Stimulated activated CD4-positive, alpha-beta T cell treated with anti-CD3 and anti-CD28 coated beads, Interleukin-2, amount 100 ng/mL, for 48 hours (primary cell): ENCODE measurements at regions not wholly inside any gene's neighbourhood (a gene's known extent, or its start where the extent isn't known, plus 50 kb on each side); places are given as distances from the start of the nearest gene placed in this dataset.
"Not testable (repeated sequence)": the region's sequence is repeated elsewhere in the genome, so short reads cannot be mapped to it uniquely, and the experiment has no call there.

ENCODE experiments used
- DNase-seq, 2 donors: peaks; one replicate each; pipeline ENCODE4 v3.0.0-alpha.2; 2020

DNA sequence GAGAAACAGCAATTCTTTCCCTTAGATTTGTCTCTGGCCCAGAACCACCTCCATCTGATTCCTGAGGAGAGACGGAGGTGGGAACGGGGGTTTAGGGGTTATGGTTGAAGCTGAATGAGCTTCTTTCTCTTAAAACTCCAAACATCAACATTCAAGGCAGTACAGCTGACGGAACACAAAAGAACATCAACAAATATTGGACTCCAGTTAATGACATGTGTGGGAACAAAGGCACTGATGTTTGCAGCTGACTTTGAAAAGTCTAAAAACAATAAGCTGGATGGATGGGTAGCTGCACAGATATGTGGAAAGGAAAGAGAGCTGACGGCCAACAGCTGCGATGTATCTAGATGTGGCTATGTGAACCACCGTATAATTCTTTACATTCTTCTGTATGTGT is 256.5 kb downstream of the SOD2 start:
- no peak for DNase-seq

DNA sequence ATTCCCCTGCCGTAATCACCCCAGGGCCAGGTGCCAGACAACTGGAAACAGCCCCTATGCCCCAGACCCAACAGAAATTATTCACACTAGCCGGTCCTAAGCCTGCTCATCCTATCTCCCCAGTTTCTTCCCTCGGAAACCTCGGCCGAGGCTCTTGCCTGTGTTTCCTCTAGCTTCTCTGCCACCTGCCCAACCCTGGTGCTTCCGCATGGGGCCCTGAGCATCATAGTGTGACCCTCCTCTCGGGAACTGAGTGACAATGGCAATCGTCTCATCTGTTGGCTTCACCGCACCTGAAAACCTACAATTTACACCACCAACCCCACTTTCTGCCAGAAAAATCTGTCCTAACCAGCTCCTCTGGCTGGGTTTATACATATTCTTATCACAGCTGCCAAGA is 257.3 kb downstream of the SOD2 start:
- DNase-seq, result no peak

DNA sequence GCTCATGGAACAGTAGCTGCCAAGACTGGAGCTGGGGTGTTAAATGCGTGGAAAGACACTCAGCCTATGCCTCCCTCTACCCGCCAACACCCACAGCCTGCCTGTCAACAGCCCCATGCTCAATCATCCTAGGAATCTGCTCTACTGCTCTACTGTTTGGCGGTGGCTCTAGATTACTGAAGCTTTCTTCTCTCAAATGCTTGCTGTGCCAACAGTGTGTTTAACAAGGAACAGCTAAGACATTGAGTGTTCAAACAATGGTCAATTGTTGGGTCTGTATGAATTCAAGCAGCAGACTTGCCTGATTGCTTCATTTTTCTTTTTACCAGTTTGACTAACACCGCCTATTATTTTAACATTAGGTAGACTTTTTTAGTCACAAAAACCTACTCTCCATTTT is 258.6 kb downstream of the SOD2 start:
- DNase-seq, result no peak

DNA sequence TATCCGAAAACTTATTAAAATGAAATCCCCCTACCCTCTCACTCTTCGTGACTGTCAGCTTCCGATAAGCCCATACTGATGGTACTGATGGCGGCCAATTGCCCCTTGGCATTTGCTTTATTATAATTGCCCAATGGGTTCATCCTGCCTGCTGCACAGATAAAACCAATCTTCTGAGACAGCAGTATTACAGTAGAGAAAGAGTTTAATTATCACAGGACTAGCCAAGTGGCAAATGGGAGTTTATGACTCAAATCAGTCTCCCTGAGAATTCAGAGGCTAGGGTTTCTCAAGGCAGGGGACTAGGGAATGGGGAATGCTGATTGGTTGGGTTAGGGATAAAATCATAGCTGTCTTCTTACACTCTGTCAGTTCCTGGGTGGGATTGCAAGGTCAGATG is 259.5 kb downstream of the SOD2 start:
- no peak for DNase-seq

DNA sequence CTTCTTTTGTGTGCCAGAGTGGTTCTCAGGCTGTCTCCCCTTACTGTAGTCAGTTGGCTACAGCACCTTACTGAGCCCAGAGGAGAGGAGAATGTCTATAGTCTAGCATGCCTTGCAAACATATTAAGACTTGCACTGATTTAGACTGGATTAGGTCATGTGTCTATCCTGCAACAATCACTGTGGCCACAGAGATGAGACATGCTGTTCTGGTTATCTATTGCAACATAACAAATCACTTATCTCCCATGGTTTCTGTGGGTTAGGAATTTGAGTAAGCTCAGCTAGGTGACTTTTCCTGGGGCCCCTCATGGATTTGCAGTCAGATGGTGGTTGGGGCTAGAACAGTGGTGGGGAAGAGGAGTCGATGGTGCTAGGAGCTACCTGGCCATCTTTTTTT is 261.3 kb downstream of the SOD2 start:
- no peak for DNase-seq

DNA sequence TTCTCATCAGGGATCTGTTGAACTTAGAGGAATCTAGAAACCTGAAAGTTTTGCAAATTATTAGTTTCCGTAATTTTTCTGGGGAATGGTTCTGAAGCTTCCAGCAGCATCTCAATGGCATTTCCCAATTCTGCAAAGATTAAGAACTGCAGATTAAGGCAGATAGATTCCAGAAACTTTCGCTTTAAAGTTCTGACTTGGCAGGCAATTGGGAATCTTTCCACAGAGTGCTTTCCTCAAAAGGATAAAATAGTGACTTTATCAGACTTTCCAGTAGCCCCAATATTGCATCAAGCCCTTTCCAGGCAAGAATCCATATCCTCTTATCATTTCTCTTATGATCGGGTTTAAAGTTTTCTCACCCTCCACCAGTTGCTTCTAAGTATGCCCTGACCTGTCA is 261.1 kb downstream of the FNDC1 start:
- no peak for DNase-seq

DNA sequence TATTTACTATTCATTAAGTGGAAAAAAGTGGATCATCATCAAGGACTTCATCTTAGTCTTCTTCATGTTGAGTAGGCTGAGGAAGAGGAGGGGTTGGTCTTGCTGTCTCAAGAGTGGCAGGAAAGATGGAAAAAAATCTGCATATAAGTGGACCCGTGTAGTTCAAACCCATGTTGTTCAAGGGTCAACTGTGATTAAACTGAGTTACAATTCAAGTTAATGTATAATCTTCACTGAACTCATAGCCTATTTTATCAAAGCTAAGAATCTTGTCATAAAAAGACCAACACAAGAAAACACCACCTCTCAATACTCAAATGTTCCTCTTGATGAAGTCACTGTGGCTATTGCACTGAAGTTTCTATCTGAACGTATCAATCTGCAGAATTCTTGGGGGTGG is 260.2 kb downstream of the FNDC1 start:
- no peak for DNase-seq

DNA sequence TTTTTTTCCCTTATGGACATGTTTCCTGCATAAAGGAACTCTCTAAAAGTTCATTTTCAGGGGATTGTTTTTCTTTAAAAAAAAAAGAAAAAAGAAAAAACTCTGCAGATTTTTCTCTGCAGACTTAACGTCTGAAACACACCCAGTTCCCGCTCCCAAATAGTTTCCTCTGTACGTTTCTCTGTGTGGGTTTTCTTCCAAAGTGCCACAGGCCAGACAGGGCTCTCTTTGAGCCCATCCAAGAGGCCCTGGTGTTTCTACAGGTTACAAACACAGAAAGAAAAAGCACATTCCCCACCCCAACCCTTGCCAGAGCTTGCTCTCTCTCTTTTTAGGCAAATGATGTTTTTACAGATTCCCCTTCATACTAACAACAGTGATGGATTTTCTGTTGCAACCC is 258.6 kb downstream of the FNDC1 start:
- DNase-seq, result no peak

DNA sequence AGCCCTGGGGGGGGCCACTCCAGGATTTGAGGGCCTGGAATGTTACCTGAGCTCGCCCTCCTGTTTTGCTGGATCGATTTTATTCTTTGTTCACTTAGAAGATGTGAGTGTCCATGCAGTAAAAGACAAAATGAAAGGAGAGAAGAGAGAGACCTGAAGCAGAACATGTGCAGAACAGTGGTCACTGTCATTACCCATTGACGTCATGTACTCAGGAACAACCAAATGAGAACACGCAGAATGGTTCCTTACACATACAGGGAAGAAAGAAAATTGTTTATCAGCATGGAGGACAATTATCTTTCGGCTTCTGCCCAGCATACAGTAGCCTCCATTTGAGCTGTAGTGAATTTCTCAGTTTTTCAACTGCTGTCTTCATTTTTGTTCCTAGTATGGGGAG is 258.1 kb downstream of the FNDC1 start:
- no peak for DNase-seq

DNA sequence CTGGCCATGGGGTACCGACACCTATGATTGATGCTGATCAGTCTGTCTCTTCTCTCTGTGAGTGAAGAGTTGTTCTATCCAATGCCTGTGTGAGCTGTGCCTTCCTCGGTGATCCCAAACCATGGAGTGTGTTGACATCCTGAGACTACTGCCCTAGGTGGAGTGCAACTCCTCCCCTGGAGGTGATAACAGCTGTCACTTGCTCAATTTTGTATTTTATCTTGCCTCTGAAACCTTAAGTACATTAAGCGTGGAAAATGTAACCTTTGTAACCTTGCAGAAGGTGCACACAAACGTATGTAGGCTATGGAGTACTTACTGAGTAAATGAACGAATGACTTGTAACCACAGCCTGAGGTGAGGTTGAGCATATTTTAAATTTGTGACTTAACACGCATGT is 256.2 kb downstream of the FNDC1 start:
- DNase-seq, result no peak

DNA sequence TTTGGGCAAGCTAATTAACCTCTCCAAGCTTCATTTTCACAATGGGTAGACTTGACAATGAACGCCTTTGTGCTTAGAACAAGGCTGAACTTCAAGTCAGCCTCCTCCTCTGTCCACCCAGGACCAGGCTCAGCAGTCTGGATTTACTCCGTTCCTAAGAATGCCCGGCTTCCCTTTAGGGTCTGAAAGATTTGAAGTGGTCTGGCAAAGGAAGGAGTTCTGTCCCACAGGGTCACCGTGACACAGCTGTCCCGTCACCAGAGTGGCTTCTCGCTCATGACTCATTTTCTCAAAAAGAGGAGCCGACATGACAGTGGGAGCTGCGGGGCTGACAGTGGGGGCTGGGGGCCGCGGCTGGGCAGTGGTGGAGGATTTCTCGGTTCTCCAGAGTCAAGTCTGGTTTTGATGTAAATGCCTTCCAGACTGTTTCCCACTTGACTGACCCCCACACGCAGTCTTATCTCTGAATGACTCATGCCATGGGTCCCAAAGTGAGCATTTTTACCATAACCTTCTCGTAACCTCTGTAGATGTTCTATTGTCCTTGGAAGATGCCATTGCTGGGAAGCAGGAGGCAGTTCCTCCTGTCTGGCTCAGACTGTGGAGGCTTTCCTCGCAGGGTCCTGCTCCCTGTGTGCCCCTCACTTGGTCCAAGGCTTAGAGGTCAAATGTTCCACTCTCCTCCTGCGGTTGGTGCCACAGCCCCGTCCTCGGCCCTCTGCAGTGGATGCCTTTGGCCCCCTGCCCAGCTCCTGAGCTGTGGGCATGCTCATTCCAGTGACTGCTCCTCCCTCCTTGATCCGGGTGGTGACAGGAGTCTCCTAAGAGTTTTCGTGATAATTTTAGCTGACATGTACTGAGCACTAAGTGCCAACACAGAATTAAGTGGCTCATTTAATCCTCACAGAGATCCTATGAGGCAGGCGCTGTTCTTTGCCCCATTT is 253.1 kb downstream of the FNDC1 start:
- DNase-seq, result no peak

DNA sequence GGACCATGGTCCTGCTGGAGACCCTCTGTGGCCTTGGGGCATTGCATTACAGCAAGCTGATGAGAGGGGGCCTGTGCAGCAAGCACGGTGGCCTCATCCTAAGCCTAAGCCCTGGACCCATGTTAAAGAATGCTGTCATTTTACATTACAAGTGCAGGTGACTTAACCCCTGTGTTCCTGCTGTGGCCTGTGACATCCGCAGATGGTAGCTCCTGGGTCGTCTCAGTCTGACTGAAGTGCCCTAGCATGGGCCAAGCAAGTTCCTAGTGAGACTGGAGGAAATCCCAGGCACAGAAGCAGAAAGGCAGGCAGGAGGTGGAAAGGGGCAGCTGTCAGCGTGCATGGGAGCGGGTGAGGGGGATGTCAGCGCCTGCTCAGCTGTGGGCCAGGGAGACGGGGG is 252.4 kb downstream of the FNDC1 start:
- DNase-seq, result no peak

DNA sequence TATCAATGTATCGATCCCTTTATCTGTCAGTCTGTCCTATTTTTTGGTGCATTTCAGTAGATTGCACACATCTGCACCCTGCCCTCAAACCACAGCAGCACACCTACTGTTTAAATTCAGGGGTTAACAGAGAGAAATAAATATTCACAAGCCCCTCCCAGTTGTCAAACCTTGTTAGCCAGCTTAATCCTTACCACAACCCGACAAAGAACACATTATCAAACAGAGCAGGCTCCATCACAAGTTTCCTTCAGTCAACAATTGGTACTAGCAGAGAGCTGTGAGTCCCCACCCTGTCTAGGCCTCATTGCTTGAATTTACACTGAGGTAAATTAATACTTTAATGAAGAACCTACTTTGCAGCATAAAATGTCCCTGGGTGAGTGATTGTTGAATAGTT is 249.8 kb downstream of the FNDC1 start:
- no peak for DNase-seq

DNA sequence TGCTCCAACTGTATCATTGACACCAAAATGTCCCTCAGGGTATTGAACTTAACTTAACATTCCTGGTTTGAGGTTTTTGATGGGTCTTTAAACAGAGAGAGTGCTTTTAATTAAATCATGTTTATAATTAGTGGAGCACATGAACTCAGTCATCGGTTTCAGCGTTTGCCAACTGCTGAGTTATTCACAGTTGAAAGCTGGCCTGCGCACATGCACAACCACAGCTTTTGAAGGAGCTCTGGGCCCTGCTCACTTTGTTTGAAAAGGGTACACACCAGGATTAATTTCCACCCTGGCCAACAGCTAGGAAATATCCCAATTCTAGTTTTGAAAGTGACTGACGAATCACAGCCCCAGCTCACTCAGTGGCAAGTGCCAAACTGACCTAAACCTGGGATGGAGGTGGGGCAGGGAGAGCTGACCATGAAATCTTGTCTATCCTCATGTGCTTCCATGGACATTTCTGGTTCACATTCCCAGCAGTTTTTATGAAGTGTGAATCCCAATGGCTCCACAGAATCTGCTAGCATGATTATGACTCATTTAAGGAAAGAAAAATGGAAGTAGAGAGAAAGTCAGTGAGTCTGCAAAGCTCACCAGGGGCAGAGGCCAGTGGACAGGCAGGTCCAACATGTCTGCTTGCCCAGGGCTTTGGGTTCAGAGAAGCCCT is 247.8 kb downstream of the FNDC1 start:
- DNase-seq, result no peak

DNA sequence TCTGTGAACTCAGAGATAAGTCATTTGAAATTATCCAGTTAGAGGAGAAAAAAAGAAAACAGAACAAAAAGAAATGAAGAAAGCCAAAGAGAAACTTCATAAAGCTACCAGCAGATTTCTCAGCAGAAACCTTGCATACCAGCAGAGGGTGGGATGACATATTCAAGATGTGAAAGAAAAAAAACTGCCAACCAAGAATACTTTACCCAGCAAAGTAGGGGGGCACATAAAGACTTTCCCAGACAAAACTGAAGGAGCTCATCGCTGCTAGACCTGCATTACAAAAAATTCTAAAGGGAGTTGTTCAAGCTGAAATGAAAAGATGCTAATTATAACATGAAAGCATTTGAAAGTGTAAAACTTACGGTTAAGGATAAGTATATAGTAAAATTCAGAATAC is 246.3 kb downstream of the FNDC1 start:
- no peak for DNase-seq

DNA sequence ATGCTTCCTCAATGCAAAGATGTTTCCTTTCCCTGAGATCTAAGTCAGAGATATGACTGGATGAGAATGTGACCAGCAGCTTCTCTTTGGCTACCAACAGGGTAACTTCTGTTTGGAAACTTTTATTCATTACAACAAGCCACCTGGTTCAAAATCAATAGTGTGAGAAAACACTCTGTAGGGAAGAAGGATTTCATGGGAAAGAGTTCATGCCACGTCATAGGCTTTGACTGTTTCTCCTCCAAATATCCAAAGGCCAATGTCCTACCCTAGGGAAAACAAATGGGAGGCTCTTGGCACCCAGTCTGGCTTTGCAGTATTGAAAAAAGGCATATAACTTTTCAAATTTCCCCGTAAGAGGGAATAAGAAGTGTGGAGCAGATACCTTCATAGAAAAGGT is 245.5 kb downstream of the FNDC1 start:
- no peak for DNase-seq

DNA sequence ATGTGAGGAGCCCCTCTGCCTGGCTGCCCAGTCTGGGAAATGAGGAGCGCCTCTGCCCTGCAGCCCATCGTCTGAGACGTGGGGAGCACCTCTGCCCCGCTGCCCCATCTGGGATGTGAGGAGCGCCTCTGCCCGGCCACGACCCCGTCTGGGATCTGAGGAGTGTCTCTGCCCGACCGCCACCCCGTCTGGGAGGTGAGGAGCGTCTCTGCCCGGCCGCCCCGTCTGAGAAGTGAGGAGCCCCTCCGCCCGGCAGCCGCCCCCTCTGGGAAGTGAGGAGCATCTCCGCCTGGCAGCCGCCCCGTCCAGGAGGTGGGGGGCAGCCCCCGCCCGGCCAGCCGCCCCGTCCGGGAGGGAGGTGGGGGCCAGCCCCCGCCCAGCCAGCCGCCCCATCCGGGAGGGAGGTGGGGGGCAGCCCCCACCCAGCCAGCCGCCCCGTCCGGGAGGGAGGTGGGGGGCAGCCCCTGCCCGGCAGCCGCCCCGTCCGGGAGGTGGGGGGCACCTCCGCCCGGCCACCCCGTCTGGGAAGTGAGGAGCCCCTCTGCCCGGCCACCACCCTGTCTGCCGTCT is 238.1 kb downstream of the FNDC1 start:
- DNase-seq, result not testable (repeated sequence)

DNA sequence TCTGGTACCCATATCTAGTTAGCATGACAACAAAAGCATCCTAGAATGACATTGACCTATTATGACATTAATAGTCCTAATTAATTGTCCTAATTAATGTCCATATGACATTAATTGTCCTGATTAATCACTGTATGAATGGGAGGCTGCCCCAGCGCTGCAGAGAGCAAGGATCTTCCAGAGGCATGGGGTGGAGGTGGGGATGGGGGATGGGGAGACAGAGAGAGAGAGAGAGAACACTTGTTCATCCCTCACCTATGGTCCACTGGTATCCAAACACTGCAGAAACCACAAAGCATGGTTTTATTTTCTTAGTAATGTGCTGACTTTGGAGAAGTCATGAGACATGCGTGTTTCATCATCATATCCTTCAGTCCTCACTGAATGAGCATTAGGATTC is 235.1 kb downstream of the FNDC1 start:
- DNase-seq, result no peak

DNA sequence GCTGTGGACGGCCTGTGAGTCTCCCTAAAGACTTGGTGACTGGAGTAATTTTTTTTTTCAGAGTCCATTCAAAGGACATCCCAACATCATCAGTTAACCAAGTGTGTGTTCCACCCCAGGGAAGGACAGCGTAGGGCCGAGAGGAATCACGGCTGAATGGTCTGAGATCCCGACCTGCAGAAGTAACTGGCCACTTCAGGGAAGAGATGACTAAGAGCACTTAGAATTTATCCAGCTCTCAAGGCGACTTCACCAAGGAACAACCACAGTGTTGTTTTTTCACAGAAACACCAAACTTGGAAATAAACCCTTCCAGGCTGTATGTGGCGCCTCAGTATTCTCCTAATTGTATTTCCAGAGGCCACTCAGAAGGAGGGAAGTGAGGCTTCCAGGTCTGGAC is 231.6 kb downstream of the FNDC1 start:
- no peak for DNase-seq

DNA sequence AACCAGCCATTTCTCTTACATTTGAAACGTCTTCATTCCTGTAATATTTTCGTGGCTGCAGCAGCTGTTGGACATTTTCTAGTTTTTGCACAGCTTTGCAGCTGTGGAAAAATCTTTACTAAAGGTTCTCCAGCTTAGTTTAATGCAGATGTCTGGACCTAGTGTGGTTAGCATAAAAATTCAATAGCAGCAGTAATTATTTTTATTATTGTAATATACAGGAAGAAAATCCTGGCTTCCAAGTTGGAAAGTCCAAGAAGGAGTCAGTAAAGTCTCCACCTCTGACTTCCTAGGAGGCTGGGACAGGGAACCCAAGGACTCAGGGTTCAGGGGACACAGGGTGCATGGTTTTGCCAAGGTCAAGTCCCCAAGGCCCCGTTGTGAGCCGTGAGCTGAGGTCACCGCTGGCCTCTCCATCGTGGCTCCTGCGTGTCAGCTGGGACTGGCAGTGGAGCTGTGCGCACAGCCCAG is 230.6 kb downstream of the FNDC1 start:
- no peak for DNase-seq

DNA sequence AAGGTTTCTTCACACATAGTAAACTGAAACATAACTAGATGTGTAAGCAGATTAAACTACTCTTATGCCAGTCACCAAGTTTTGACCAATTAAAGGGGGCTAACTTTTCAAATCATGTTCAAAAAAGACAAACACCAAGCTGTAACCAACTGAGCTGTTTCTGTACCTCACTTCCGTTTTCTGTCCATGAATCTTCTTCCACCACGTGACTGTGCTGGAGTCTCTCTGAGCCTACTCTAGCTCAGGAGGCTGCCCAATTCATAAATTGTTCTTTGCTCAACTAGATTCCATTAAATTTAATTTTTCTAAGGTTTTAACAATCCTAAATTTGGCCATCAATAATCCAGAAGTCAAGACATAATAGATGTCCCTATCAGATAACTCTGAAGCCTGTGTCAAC is 229.4 kb downstream of the FNDC1 start:
- DNase-seq, result no peak

DNA sequence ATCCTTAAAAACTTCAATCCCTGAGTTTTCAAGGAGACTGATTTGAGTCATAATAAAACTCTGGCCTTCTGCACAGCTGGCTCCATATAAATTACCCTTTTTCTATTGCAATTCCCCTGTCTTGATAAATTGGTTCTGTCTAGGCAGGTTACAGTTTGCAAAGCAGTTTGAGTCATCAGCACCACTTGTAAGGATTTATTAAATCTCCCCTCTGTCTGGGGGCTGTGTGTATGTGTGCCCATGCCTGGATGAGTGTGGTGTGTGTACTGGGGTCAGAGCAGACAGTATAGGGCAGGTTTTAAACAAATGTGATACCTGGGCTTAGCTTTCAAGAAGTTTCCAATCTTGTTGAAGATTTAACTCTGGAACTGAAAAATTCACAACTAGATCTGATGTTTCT is 228.6 kb downstream of the FNDC1 start:
- no peak for DNase-seq

DNA sequence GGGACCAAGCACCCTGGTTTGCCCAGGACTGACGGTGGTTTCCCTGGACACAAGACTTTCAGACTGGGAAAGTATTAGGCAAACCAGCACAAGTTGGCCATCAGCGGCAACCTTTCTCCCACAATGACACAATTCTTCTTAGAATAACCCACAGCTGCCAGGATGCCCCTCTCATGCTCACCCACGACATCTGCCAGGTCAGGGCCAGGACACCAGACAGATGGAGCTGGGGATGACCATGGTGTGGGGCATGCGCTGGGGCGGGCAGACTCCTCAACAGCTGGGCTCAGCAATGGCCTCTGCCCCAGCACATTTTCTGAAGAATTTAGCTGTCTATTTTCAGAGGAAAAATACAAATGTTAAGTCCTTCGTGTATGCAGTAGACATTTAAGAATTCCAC is 226.4 kb downstream of the FNDC1 start:
- DNase-seq, result no peak

DNA sequence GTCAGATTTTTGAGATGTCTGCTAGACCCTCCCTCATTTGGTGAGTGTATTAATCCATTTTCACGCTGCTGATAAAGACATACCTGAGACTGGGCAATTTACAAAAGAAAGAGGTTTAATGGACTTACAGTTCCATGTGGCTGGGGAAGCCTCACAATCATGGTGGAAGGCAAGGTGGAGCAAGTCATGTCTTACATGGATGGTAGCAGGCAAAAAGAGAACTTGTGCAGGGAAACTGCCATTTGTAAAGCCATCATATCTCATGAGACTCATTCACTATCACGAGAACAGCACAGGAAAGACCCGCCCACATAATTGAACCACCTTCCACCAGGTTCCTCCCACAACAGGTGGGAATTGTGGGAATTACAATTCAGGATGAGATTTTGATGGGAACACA is 223.5 kb downstream of the FNDC1 start:
- not testable (repeated sequence) for DNase-seq
